GM12872 (cell line): ENCODE measurements at regions not wholly inside any gene's neighbourhood (a gene's known extent, or its start where the extent isn't known, plus 50 kb on each side); places are given as distances from the start of the nearest gene placed in this dataset.

Experiments used
- CTCF ChIP-seq: IDR thresholded peaks from 3 replicates; pipeline ENCODE4 v1.5.1; 2011; ENCODE audit warnings: low read depth, mild to moderate bottlenecking, low read length, moderate library complexity; ENCODE audit not compliant: insufficient read depth

- no peak for TF ChIP-seq CTCF
Observed at GRCh38 chr7:153002572-153002971, 243.0 kb downstream of the ACTR3B start.

GRCh38 chr7:153004341-153004740 lies 244.8 kb downstream of the ACTR3B start:
- TF ChIP-seq CTCF, result no peak

- TF ChIP-seq CTCF, result no peak
Observed at GRCh38 chr7:153005750-153006435, 246.3 kb downstream of the ACTR3B start.

GRCh38 chr7:153006452-153006851 lies 246.9 kb downstream of the ACTR3B start:
- no peak for TF ChIP-seq CTCF

GRCh38 chr7:153006911-153007310 lies 247.4 kb downstream of the ACTR3B start:
- TF ChIP-seq CTCF, result no peak

GRCh38 chr7:153010416-153010815 lies 250.9 kb downstream of the ACTR3B start:
- TF ChIP-seq CTCF, result no peak

GRCh38 chr7:153012203-153012602 lies 252.7 kb downstream of the ACTR3B start:
- TF ChIP-seq CTCF, result no peak
